Panc1 (cell line): ENCODE measurements at regions not wholly inside any gene's neighbourhood (a gene's known extent, or its start where the extent isn't known, plus 50 kb on each side); places are given as distances from the start of the nearest gene placed in this dataset.

ENCODE experiments used
- ATAC-seq: fragments of 200-7000 bp; cut with Tn5 transposase; 2 replicates; pipeline ENCODE4 v1.9.1; 2020; ENCODE audit warnings: mild to moderate bottlenecking, moderate library complexity
- BruUV-seq: library from RNA; stranded (reverse); fragments of 400-500 nt; replicated peaks from 2 replicates; lab custom pipeline; 2021; lab: Mats Ljungman, UMichigan
- CTCF ChIA-PET: fragments of 300-600 bp; sonication (Branson Sonifier 250); formaldehyde crosslinking; loops from one replicate; lab custom pipeline; 2022; ENCODE audit warnings: antibody characterized with exemption; lab: Charles Lee
- POLR2A ChIA-PET: fragments of 300-600 bp; sonication (Branson Sonifier 250); formaldehyde crosslinking; loops from one replicate; lab custom pipeline; 2022; ENCODE audit warnings: antibody characterized with exemption; lab: Charles Lee
- DNase-seq: peaks from one replicate; pipeline ENCODE4 v3.0.0-alpha.2; 2010; ENCODE audit warnings: low read depth, low spot score
- H3K27ac ChIP-seq: 2 replicates; pipeline ENCODE4 v1.5.1; 2011; ENCODE audit warnings: mild to moderate bottlenecking, low read length, inconsistent platforms
- H3K27me3 ChIP-seq: fragments of 200-500 bp; sonication (Bioruptor generic); 2 replicates; pipeline ENCODE4 v1.6.0; 2014; ENCODE audit warnings: low read length, inconsistent platforms; ENCODE audit not compliant: control insufficient read depth, insufficient read depth
- H3K36me3 ChIP-seq: fragments of 200-500 bp; sonication (Bioruptor generic); 2 replicates; pipeline ENCODE4 v1.5.1; 2014; ENCODE audit warnings: inconsistent platforms, mild to moderate bottlenecking, low read length, moderate library complexity; ENCODE audit not compliant: control insufficient read depth, insufficient read depth
- H3K4me1 ChIP-seq: 2 replicates; pipeline ENCODE4 v1.5.1; 2011; ENCODE audit warnings: inconsistent platforms, mild to moderate bottlenecking, low read length, moderate library complexity; ENCODE audit not compliant: control insufficient read depth, insufficient read depth
- H3K4me3 ChIP-seq, 2 experiments: 2 replicates each; pipeline ENCODE4 v1.5.1; 2011 to 2012; ENCODE audit warnings: low read depth in 2 of 2, low read length in 2 of 2, mild to moderate bottlenecking in 2 of 2, inconsistent platforms in 1 of 2, moderate library complexity in 1 of 2
- H3K9me3 ChIP-seq: fragments of 200-500 bp; sonication (Bioruptor generic); 2 replicates; pipeline ENCODE4 v1.5.1; 2014; ENCODE audit warnings: low read depth, mild to moderate bottlenecking, inconsistent platforms, low read length, moderate library complexity; ENCODE audit not compliant: control insufficient read depth, insufficient read depth
- POLR2AphosphoS5 ChIP-seq: IDR thresholded peaks from 2 replicates; pipeline ENCODE4 v1.6.1; 2012; ENCODE audit warnings: mild to moderate bottlenecking, low read depth, low read length, moderate library complexity
- REST ChIP-seq, 2 experiments: IDR thresholded peaks; 2 replicates each; pipeline ENCODE4 v1.6.1; 2011 to 2012; ENCODE audit warnings: low read depth in 2 of 2, control low read depth in 1 of 2, low read length in 1 of 2, mild to moderate bottlenecking in 1 of 2, moderate library complexity in 1 of 2; ENCODE audit not compliant: insufficient read depth in 1 of 2
- SIN3A ChIP-seq: IDR thresholded peaks from 2 replicates; pipeline ENCODE4 v1.6.1; 2012; ENCODE audit warnings: low read depth, mild to moderate bottlenecking, low read length, moderate library complexity, borderline replicate concordance; ENCODE audit not compliant: insufficient read depth
- TCF7L2 ChIP-seq: IDR thresholded peaks from 2 replicates; pipeline ENCODE4 v1.6.1; 2011; ENCODE audit warnings: mild to moderate bottlenecking, low read depth, low read length, inconsistent platforms
- in situ Hi-C: cut with HindIII; loops from 2 replicates; pipeline ENCODE4 v1.10.0; 2016; ENCODE audit warnings: low sequenced_read_pairs, low pct_unique_long_range_greater_than_20kb
- intact Hi-C: fragments of 100-400 bp; cut with micrococcal nuclease; formaldehyde crosslinking; loops from one replicate; pipeline ENCODE4 v1.10.0; 2022; ENCODE audit not compliant: unreplicated experiment
- TF ChIP-seq, protein P1 (sequence below): fragments of 450-650 bp; IDR thresholded peaks from 2 replicates; pipeline ENCODE4 v1.5.1; 2017; ENCODE audit warnings: mild to moderate bottlenecking

GRCh38 chr4:148958317-148958716, 516.1 kb upstream of the NR3C2 start:
- no peak overlapping the region for H3K4me3 ChIP-seq
- no peak for ATAC-seq
- no peaks in the 10 kb centered on the region for H3K4me1 ChIP-seq
- no peak overlapping the region for H3K27ac ChIP-seq
- H3K27me3 ChIP-seq, result no peaks in the 10 kb centered on the region
- ChIA-PET POLR2A (no interaction called here), CTCF (no interaction called here)
- intact Hi-C loops, result no loop called here
- no TSS peak for BruUV-seq
- H3K9me3 ChIP-seq, result no peaks in the 10 kb centered on the region
- DNase-seq, result no peak
- no peaks in the 10 kb centered on the region for H3K36me3 ChIP-seq
- no peak for TF ChIP-seq SIN3A
- no peak for TF ChIP-seq REST (IDR thresholded peaks at IDR 0.05; ENCODE audit: insufficient read depth in 1 of 2, low read depth in 2 of 2, low read length in 1 of 2)
- in situ Hi-C loops, result no loop called here

DNA sequence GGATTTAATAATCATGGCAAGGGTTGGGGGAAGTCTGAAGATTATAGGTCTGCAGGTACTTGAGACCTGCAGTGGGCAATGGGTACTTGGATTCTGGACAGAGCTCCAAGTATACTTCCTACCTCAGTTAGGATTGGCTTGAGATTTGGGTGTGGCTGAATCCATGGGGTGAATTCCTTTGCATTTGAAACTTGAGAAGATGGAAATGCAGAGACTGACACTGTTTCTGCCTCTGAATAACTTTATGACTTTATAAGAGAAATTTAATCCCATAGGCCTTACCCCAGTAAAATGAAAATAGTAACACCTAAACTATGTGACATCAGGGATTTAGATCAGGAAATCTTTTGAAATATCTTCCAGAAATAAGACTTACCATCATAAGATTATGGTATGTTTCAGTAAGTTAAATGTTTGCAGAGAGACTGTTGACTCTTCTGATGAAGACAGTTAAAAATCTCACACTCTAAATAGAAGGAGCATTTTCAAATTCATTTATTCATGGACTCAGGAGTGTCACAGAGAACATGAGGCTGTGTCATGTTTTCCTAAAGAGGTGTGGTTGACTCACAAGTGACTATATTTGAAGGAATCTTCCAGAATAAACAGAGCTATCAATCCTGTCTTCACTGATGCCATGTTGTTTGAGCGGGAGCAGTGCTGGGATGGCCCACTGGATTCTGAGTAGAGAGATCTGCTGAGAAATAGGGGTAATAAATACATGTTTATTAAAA, 513.5 kb upstream of the NR3C2 start:
- Histone ChIP-seq H3K4me1 (no peaks in the 10 kb centered on the region), H3K27ac (no peak overlapping the region), H3K4me3 (no peak overlapping the region), H3K9me3 (no peaks in the 10 kb centered on the region), H3K27me3 (no peaks in the 10 kb centered on the region), H3K36me3 (no peaks in the 10 kb centered on the region)
- DNase-seq (no peak), ATAC-seq (no peak)
- ChIA-PET POLR2A (no interaction called here), CTCF (no interaction called here)
- intact Hi-C loops, result no loop called here
- in situ Hi-C loops, result no loop called here
- no TSS peak for BruUV-seq
- TF ChIP-seq TCF7L2 (no peak), SIN3A (no peak), POLR2AphosphoS5 (no peak), REST (IDR thresholded peaks at IDR 0.05; ENCODE audit: insufficient read depth in 1 of 2, low read depth in 2 of 2, low read length in 1 of 2) (no peak)
- TF ChIP-seq, protein P1, sequence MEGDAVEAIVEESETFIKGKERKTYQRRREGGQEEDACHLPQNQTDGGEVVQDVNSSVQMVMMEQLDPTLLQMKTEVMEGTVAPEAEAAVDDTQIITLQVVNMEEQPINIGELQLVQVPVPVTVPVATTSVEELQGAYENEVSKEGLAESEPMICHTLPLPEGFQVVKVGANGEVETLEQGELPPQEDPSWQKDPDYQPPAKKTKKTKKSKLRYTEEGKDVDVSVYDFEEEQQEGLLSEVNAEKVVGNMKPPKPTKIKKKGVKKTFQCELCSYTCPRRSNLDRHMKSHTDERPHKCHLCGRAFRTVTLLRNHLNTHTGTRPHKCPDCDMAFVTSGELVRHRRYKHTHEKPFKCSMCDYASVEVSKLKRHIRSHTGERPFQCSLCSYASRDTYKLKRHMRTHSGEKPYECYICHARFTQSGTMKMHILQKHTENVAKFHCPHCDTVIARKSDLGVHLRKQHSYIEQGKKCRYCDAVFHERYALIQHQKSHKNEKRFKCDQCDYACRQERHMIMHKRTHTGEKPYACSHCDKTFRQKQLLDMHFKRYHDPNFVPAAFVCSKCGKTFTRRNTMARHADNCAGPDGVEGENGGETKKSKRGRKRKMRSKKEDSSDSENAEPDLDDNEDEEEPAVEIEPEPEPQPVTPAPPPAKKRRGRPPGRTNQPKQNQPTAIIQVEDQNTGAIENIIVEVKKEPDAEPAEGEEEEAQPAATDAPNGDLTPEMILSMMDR, result no peak
